HG02610 (cell line): ENCODE measurements at regions not wholly inside any gene's neighbourhood (a gene's known extent, or its start where the extent isn't known, plus 50 kb on each side); places are given as distances from the start of the nearest gene placed in this dataset.

Experiments
- ATAC-seq: cut with Tn5 transposase; IDR thresholded peaks from one replicate; pipeline ENCODE4 v1.9.1; 2021; ENCODE audit warnings: mild to moderate bottlenecking, moderate library complexity; ENCODE audit not compliant: unreplicated experiment

DNA sequence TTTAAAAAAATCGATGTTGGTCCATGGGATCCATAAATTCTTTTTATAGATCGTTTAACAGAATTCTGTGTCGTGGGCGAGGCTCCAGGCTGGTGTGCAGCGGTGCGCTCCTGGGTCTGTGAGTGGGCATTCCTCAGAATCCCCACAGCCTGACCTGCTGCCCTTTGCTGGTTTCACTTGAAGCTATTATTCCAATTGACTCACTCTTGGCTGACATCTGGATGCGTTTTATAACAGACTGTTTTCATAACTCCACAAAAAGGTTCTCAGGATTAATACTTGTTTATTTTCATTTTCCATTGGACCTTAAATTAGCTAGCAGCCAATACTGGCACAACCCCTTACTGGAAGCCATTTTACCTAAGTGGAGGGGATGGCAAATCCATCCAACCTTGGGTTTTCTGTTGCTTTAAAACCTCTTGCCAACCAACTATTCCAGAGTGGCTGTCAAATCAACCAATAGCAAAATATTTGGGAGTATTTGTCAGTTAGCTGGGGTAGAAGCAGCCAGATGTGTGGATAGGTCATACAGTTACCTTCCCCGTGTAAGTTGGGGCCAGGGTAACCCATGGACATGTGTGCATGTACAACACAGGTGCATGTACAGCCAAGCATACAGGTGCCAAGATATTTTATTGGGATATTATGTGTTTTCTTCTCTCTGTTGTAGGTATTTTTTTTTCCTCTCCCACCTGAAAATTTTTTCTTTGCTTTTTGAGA is 160.7 kb upstream of the ZNF32 start:
- no peak for ATAC-seq

DNA sequence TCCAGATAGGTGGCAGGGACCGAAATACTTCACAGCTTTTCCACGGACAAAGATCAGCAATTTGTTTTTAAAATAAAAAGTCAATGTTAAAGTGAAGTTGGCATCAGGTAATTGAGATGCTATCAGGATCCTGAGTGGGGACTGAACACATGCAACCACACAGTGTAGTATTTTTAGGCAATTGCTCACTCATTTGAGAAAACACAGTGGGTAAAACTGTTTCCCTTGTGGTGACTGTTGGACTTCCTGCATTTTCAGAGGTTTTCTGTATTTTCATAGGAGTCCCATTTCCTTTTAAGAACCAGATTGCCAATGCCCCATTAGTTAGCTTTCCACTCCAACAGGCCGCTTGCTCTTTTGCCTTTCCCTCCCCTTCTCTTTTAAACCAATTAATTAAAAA is 159.5 kb upstream of the ZNF32 start:
- ATAC-seq: peak; percentile 74

DNA sequence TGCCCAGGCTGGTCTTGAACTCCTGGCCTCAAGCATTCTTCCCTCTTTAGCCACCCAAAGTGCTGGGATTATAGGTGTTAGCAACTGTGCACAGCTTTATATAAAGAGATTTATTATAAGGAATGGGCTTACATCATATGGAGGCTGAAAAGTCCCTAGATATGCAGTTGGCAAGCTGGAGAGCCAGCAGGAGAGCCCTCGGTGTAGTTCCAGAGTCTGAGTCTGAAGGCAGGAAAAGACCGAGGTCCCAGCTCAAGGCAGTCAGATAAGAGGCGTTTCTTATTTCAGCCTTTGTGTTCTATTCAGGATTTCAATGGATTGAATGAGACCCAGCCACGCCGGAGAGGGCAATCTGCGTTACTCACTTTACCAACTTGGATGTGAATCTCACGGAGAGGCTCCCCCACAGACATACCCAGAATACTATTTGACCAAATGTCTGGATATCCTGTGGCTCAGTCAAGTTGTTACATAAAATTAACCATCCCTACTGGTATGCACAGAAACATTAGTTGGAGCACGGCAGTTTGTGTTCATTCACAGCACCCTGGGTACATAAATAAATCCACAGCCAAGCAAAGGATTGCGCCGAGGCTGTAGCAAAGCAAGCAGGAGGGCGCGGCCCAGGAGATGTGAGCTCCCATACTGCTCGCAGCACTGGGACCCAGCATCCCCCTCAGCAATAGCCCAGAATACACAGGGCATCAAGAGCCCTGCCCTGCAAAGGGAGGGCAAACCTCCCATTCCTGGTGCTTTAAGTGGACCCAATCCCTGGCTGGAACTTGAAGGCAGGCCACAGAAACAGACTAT is 158.4 kb upstream of the ZNF32 start:
- ATAC-seq: no peak

DNA sequence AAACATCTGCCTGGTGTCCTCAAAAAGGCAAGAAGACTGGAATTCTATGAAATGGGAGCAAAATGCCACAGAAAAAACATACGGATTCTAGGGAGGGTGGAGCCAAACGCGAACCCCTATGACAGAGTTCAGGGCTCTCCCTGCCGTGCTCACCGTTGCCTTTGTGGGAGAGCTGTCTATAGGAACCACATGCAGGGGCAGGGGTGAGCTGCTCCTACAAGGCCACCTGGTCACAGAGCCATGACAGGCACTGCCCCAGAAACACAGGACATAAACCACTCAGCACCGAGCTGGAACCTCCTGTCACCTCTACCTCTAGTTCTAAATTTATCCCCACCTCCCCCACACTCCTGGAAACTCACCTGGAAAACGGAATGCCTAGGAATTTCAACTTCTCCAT is 155.1 kb upstream of the ZNF32 start:
- ATAC-seq: no peak

DNA sequence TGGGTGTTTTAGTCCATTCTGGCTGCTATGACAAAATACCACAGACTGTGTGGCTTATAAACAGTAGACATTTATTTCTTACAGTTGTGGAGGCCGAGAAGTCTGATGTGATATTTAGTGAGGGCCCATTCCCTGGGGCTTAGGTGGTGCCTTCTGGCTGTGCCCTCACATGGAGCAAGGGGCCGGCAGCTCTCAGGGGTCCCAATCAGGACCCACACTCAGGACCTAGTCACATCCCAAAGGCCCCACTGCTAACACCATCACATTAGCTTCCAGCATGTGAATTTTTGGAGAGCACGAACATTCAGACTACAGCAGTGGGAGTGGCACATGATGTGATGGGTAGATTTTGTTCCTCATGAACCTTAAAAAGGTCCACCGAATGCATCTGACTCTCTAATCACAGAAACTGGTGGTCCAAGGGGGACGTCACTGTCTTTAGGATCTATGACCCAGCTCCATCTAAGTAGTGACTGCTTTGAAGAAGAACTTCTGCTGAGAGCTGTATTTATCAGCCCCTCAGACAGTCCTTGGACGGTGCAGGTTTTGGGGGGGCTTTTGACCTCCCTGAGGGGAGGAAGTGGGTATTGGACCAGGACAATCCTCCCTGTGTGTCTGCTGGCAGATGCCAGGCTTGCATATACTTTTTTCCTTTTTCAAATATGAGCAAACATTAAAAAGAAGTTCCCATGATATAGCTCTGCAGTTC is 154.5 kb upstream of the ZNF32 start:
- no peak for ATAC-seq

DNA sequence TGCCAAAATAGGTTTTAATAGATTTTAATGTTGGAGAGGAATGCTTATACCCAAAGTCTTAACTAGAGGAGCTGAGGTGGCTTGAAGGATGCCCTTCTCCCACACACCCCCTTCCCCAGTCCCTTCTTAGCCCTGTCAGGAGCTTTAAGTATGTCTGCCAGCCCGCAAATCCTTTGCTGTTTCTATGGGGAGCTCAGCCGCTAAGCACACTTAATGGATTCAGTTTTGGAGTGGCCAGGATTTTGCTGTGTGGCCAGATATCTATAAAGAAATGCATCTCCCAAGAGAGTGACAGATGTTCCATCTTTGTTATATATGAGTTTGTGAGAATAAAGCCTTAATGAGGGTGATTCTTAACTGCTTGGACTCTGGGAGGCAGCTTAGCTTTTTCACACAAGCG is 152.9 kb upstream of the ZNF32 start:
- no peak for ATAC-seq

DNA sequence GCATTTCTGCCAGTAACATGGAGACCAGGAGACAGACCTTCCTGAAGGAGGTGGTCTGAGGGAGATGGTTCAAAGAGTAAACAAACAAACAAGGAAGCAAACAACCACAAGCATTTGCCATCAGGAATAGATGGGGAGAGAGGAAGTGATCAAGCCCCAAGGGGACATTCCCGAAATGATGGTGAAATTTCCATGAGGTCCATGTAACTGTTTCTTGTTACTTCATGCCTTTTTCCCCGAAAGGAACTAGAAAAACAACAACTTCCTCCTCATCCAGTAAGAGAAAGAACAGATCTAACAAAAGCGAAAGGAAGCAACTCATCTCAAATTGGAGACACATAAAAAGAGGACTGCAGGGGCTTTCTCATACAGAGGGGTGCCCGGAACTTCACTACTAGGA is 152.5 kb upstream of the ZNF32 start:
- ATAC-seq: no peak

DNA sequence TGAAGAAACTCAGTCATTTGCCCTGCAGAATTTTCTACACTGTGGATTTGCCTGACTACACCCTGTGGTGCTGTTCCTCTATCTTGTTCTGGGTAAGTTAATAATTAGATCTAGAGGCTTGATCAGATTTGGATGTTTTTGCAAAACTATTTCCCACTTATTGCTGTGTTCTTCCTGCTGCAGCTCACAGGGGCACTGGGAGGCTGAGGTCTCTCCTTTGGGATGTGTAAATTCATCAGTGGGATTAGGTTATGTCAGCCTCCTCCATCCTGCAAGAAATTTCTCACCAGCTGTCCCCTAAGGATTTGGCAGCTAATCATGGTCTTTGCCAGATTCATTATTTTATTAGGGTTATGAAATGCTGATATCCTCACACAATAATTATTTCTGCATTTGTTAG is 148.1 kb upstream of the ZNF32 start:
- ATAC-seq: no peak

DNA sequence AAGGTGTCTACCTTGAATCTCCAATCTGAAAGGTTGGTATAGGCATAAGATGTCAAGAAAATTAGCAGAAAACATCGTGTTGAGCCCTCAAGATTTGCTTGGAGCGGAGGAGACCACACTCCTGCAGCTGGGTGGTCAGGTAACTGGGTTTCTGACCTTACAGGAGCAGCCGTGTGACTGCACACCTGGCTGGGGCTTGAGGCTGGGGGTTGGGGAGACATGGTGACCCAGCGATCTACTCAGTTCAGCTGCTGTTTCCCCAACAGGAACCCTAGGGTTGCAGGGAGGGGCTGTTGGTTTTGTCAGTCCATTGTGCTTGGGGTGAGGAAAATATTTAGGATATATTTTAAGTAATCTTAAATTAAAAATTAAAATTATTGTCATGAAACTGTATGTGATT is 147.0 kb upstream of the ZNF32 start:
- no peak for ATAC-seq

DNA sequence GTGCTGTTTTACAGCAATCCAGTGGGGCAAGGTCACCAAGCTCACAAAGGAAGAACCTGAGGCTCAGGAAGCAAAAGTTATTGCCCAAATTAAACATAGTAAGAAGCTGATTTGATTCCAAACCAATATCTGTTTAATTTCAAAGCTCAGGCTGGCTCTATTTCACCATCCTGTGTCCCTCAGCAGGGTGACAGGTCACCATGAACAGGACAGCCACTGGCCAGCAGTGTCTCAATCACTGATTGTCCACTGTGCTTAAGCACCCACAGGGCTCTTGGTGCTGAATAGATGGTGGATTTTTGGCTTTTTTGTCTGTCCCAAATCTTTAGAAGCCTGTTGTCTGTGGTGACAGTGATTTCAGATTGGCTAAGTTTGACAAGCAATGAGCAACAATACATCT is 146.4 kb upstream of the ZNF32 start:
- ATAC-seq: no peak

DNA sequence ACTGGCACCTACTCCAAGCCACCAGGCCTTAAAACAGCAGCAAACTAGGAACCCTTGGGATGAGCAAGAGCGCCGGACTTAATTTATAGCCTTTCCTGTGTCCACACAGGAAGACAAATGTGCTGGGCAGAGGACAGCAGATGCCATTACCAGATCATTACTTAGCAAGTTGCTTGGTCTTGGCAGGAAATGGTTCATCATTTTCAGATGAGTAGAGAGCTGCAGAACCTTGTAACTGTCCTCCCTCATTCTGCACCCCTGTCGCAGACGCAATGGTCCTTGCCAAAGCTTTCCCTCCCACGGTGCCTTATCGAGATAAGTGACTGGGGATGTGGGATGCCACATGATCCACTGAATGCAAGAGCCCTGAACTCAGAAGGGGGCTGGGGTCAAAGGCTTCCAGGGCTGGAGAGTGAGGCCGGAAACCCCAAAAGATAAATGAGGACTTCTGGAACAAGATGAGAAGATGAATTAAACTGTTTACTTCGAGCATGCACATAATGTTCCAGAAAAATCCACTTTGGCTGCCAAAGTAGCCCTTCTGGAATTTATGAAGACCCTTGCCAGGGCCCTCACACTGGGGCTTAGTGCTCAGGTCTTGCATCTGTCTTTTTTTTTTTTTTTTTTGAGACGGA is 145.6 kb upstream of the ZNF32 start:
- ATAC-seq: no peak

DNA sequence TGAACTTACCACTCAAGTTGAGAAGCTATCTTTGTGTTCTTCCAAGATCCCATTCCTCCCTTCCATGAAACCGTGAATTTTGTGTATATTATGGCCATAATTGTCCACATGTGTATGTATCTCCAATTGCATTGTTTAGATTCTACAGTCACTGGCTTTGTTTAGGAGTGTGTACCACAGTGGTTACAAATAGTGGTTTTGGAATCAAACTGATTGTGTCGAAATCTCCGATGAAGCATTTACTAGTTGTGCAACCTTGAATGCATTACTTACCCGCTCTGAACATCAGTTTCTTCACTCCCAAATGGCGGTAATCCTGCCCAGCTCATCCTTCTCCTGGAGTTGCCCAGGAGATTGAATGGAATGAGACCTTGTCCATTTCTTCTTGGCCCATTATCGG is 145.0 kb upstream of the ZNF32 start:
- no peak for ATAC-seq

DNA sequence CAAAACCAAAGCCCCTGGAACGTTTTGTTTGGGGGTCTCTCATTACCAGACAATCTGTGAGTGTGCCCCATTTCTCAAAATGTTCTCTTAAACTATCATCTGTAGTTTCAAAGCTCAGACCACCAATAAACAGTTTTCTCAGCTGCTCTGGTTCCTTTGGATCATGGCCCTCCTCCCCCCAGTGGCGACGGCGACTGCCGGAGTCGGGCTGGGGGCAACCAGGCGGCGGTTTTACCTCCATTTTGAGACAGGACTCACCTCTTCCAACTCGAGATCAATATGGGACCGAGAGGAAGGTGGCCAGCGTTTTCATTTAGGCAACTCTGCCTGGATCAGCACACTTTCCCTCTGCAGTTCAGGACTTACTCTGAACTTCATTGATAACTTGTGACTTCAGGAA is 141.5 kb upstream of the ZNF32 start:
- no peak for ATAC-seq

DNA sequence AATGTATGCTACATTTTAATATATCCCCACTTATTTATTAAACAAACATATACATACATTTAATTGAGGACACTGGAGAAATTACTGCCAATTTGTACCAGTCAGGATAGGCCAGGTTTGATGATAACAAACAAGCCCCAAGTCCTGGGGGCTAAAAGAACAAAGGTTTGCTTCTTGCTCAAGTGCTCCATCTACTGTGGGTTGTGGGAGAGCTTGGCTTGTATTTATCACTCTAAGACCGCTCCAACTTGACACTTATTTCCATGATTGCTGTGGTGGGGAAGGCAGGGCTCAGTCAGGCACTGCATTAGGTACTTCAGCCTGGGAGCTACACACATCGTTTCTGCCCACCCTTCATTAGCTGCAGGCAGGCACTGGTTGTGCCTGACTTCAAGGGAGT is 136.6 kb upstream of the ZNF32 start:
- ATAC-seq: no peak

DNA sequence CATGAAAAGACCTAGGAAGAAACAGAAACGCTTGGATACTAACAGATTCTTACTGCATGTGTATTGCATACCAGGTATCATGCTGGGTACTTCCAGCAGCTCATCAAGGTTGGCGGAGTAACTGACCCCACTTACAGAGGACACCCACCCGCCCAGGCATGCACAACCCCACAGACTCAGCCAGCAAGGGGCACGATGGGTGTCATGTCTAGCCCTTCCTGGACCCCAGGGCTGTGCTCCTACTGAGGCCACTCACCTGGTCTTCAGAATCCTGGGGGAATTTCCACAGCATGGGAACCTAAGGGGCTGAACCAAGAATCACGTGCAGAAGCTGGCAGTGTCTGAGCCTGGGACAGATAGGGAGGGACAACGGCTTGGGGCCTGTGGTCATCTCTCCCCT is 134.1 kb upstream of the ZNF32 start:
- ATAC-seq: no peak

DNA sequence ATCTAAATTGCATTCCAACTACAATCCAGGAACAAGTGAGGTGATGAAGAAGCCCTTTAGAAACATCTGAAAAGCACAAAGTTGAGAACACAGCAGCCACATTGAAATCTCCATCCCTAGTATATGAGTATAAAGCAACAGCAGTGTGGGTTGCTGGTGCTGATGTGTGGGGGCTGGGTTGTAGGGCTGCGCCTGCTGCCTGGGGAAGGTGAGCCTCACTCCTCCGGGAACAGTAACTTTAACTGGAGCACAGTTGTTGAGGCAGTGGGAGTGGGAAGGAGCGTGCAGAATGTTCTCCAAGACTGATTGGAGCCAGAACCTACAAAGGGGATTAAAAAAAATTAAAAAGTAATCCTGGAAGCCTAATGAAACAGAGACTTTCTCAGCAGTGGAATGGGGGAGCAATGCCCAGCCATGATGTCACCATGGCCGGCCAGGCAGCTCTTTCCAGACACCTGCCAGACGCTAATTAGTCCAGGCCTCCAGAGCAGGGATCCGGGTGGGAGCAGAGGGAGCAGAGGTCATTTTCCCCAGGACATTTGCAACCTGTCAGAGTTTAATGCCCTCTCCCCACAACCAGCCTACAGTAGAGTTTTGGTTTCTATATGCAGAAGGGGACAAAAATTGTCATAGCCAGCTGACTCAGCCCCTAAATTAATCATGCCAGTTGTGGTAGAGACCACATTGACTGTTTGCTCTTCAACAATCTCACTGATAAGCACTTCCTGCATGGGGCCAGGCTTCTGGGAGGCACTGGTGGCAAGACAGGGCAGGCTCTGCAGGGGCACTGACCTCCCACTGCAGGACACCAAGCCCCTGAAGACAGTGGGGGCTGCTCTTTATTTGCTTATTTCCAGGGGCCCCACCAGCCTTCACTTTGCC is 133.0 kb upstream of the ZNF32 start:
- ATAC-seq: no peak

DNA sequence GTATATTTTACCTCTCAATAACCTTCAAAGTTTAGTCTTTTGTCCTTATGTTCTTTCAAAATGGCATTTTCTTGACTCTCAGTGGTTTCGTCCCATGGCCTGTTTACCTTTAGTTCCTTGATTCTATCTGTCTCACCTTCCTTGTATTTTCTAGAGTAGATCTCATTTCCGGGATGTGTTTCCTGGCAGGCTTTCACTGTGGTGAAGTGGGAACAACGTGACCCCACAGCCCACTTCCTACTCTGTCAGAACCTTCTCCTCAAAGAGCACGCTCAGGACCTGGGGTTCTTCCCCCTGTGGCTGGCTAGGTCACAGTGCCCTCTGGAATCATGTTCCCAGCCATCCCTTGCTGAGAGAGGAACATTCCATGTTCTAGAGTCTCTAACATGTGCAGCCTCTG is 129.9 kb upstream of the ZNF32 start:
- no peak for ATAC-seq

DNA sequence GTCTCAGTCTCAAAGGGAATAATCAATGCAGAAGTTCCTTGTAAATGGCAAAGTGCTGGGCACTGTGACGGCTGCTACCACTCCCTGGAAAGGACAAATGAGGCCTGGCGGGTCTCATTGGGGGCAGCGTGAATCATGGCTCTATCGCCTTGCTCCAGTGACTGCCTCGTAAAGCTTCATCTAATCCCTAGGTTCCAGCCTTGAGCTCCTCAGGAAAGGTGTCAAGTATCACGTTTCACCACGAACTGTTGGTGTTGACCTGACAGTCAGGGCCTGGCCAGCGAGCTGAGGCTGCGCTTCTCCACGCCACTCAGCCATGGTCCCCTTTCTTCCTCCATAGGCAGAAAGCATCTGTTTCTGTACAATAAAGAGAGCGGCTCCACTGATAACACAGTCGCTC is 126.7 kb upstream of the ZNF32 start:
- ATAC-seq: no peak

DNA sequence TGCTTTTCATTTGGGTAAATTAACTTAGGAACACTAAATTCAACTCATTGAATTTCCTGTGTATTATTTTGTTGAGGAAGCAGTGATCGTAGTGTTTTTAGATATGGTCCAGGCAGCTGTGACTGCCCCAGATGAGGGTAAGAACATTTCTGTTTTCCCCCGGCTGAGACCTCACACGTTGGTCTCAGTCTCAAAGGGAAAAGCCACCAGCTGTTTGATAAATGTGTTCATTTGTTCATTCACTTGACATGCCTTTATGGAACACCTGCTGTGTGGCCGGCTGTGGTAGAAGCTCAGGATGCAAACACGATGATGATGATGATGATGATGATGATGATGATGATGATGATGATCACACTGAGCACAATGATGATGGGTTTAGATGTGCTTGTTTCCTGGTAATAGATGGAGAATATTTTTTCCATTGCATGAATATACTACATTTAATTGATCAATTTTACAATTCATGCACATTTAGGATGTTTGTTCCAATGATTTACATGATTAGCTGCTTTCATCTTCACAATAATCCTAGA is 125.6 kb upstream of the ZNF32 start:
- ATAC-seq: no peak

DNA sequence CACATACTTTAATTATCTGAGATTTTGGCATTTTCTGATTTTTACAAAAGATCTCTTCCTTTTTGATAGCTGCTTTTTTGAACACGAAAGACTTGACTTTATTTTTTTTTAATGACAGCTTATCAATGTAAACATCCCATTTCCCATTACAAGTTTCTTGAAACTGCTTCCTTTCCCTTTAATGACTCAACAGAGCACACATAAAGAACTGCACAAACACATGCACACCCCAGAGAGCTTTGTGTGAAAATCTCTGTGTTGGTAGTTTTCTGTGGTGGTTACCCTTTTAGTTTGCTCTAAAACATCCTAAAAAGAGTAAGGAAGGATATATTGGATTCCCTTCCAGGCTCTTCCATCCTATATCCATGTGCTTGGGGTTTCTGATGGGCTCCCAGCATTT is 125.1 kb upstream of the ZNF32 start:
- ATAC-seq: no peak
